ENCODE measurements at regions not wholly inside any gene's neighbourhood (a gene's known extent, or its start where the extent isn't known, plus 50 kb on each side); places are given as distances from the start of the nearest gene placed in this dataset.

- DNase-seq, result no peak
These were observed 70.6 kb downstream of the VEGFA start for GRCh38 chr6:43840490-43841218.

- no peak for DNase-seq
These were observed 68.4 kb downstream of the VEGFA start for GRCh38 chr6:43838276-43839036.

GRCh38 chr6:43837507-43837906 lies 67.5 kb downstream of the VEGFA start:
- DNase-seq, result no peak

GRCh38 chr6:43836507-43837240 lies 66.7 kb downstream of the VEGFA start:
- no peak for DNase-seq
